ENCODE measurements at regions not wholly inside any gene's neighbourhood (a gene's known extent, or its start where the extent isn't known, plus 50 kb on each side); places are given as distances from the start of the nearest gene placed in this dataset.
"Not testable (repeated sequence)": the region's sequence is repeated elsewhere in the genome, so short reads cannot be mapped to it uniquely, and the experiment has no call there.

- DNase-seq (ENCODE audit: low spot score in 2 of 2); H3K27ac Mint-ChIP-seq; H3K36me3 Mint-ChIP-seq; ATAC-seq; H3K9me3 Mint-ChIP-seq: not testable (repeated sequence)
Observed at GRCh38 chr14:48260394-48261295, 585.2 kb upstream of the MDGA2 start.

GRCh38 chr14:48259876-48260275 is 584.5 kb upstream of the MDGA2 start:
- not testable (repeated sequence) for H3K36me3 Mint-ChIP-seq; DNase-seq (ENCODE audit: low spot score in 2 of 2); H3K9me3 Mint-ChIP-seq; H3K27ac Mint-ChIP-seq; ATAC-seq

GRCh38 chr14:48259232-48259631 is 583.8 kb upstream of the MDGA2 start:
- ATAC-seq; H3K9me3 Mint-ChIP-seq; H3K27ac Mint-ChIP-seq; DNase-seq (ENCODE audit: low spot score in 2 of 2); H3K36me3 Mint-ChIP-seq: not testable (repeated sequence)

- H3K9me3 Mint-ChIP-seq; DNase-seq (ENCODE audit: low spot score in 2 of 2); H3K36me3 Mint-ChIP-seq; H3K27ac Mint-ChIP-seq; ATAC-seq: not testable (repeated sequence)
Observed at GRCh38 chr14:48258703-48259102, 583.3 kb upstream of the MDGA2 start.

GRCh38 chr14:48253020-48253419 is 577.6 kb upstream of the MDGA2 start:
- ATAC-seq (no peak), DNase-seq (ENCODE audit: low spot score in 2 of 2) (no peak)
- no peaks in the 10 kb centered on the region for H3K36me3 Mint-ChIP-seq
- H3K9me3 Mint-ChIP-seq = no peaks in the 10 kb centered on the region
- H3K27ac Mint-ChIP-seq = no peak overlapping the region

GRCh38 chr14:48251290-48251689 is 575.9 kb upstream of the MDGA2 start:
- ATAC-seq (no peak), DNase-seq (ENCODE audit: low spot score in 2 of 2) (no peak)
- Mint-ChIP-seq H3K36me3 (no peaks in the 10 kb centered on the region), H3K9me3 (no peaks in the 10 kb centered on the region), H3K27ac (no peak overlapping the region)

- no peak for ATAC-seq
- no peak for DNase-seq (ENCODE audit: low spot score in 2 of 2)
- no peaks in the 10 kb centered on the region for H3K36me3 Mint-ChIP-seq
- H3K9me3 Mint-ChIP-seq = no peaks in the 10 kb centered on the region
- no peak overlapping the region for H3K27ac Mint-ChIP-seq
Observed at GRCh38 chr14:48250575-48250974, 575.2 kb upstream of the MDGA2 start.

- Mint-ChIP-seq H3K9me3 (peaks cover 0 to 8% of the 10 kb centered on the region in 2 donors), H3K36me3 (no peaks in the 10 kb centered on the region), H3K27ac (peak overlapping the region in 1 of 2 donors; percentile 5)
- ATAC-seq = no peak
- DNase-seq (ENCODE audit: low spot score in 2 of 2) = no peak
Observed at GRCh38 chr14:48247977-48248376, 572.6 kb upstream of the MDGA2 start.

GRCh38 chr14:48243900-48244299 is 568.5 kb upstream of the MDGA2 start:
- no peak for DNase-seq (ENCODE audit: low spot score in 2 of 2)
- ATAC-seq = no peak
- no peak overlapping the region for H3K27ac Mint-ChIP-seq
- H3K36me3 Mint-ChIP-seq = no peaks in the 10 kb centered on the region
- peaks cover 3 to 11% of the 10 kb centered on the region in 2 donors for H3K9me3 Mint-ChIP-seq

GRCh38 chr14:48229091-48229490 is 553.7 kb upstream of the MDGA2 start:
- H3K27ac Mint-ChIP-seq = no peak overlapping the region
- H3K36me3 Mint-ChIP-seq = no peaks in the 10 kb centered on the region
- ATAC-seq = no peak
- peaks cover 0 to 11% of the 10 kb centered on the region in 2 donors for H3K9me3 Mint-ChIP-seq
- no peak for DNase-seq (ENCODE audit: low spot score in 2 of 2)

- H3K36me3 Mint-ChIP-seq = no peaks in the 10 kb centered on the region
- no peak for DNase-seq (ENCODE audit: low spot score in 2 of 2)
- no peak for ATAC-seq
- H3K27ac Mint-ChIP-seq = no peak overlapping the region
- H3K9me3 Mint-ChIP-seq = peaks cover 2 to 3% of the 10 kb centered on the region in 2 donors
Observed at GRCh38 chr14:48193893-48194292, 518.5 kb upstream of the MDGA2 start.

- not testable (repeated sequence) for H3K27ac Mint-ChIP-seq; ATAC-seq; DNase-seq (ENCODE audit: low spot score in 2 of 2); H3K36me3 Mint-ChIP-seq
- H3K9me3 Mint-ChIP-seq = peaks cover 16 to 20% of the 10 kb centered on the region in 2 donors
Observed at GRCh38 chr14:48149624-48150023, 474.2 kb upstream of the MDGA2 start.

- peaks cover 0 to 5% of the 10 kb centered on the region in 2 donors for H3K9me3 Mint-ChIP-seq
- no peak overlapping the region for H3K27ac Mint-ChIP-seq
- no peaks in the 10 kb centered on the region for H3K36me3 Mint-ChIP-seq
- DNase-seq (ENCODE audit: low spot score in 2 of 2) (no peak), ATAC-seq (no peak)
Observed at GRCh38 chr14:48140804-48141203, 465.4 kb upstream of the MDGA2 start.

GRCh38 chr14:48129472-48129871 is 454.1 kb upstream of the MDGA2 start:
- no peaks in the 10 kb centered on the region for H3K36me3 Mint-ChIP-seq
- no peak overlapping the region for H3K27ac Mint-ChIP-seq
- H3K9me3 Mint-ChIP-seq = peaks cover 7 to 9% of the 10 kb centered on the region in 2 donors
- DNase-seq (ENCODE audit: low spot score in 2 of 2) = no peak
- ATAC-seq = no peak

- H3K36me3 Mint-ChIP-seq = no peaks in the 10 kb centered on the region
- peaks cover 7 to 9% of the 10 kb centered on the region in 2 donors for H3K9me3 Mint-ChIP-seq
Observed at GRCh38 chr14:48127674-48128073, 452.3 kb upstream of the MDGA2 start.

GRCh38 chr14:48125654-48126053 is 450.2 kb upstream of the MDGA2 start:
- Mint-ChIP-seq H3K36me3 (no peaks in the 10 kb centered on the region), H3K27ac (no peak overlapping the region), H3K9me3 (peaks cover 7 to 9% of the 10 kb centered on the region in 2 donors)
- ATAC-seq (no peak), DNase-seq (ENCODE audit: low spot score in 2 of 2) (no peak)

More at GRCh38 chr14:48127674-48128073, 452.3 kb upstream of the MDGA2 start:
- H3K27ac Mint-ChIP-seq = no peak overlapping the region
- DNase-seq (ENCODE audit: low spot score in 2 of 2) (no peak), ATAC-seq (no peak)

GRCh38 chr14:48113713-48114112 is 438.3 kb upstream of the MDGA2 start:
- Mint-ChIP-seq H3K27ac (no peak overlapping the region), H3K36me3 (no peaks in the 10 kb centered on the region), H3K9me3 (peaks cover 13 to 19% of the 10 kb centered on the region in 2 donors)
- no peak for ATAC-seq
- no peak for DNase-seq (ENCODE audit: low spot score in 2 of 2)

- Mint-ChIP-seq H3K27ac (no peak overlapping the region), H3K9me3 (peaks cover 13 to 19% of the 10 kb centered on the region in 2 donors), H3K36me3 (no peaks in the 10 kb centered on the region)
- ATAC-seq (no peak), DNase-seq (ENCODE audit: low spot score in 2 of 2) (no peak)
Observed at GRCh38 chr14:48111151-48111550, 435.7 kb upstream of the MDGA2 start.
